GM06990 (cell line): ENCODE measurements at regions not wholly inside any gene's neighbourhood (a gene's known extent, or its start where the extent isn't known, plus 50 kb on each side); places are given as distances from the start of the nearest gene placed in this dataset.
"Not testable (repeated sequence)": the region's sequence is repeated elsewhere in the genome, so short reads cannot be mapped to it uniquely, and the experiment has no call there.

Source experiments
- DNase-seq: peaks from one replicate; pipeline ENCODE4 v3.0.0-alpha.2; 2011; ENCODE audit not compliant: insufficient read length; ENCODE audit errors: extremely low read depth
- H3K27me3 ChIP-seq: replicated peaks from 2 replicates; pipeline ENCODE4 v1.6.0; 2011; ENCODE audit warnings: low read length; ENCODE audit not compliant: control insufficient read depth, insufficient read depth
- H3K36me3 ChIP-seq: 2 replicates; pipeline ENCODE4 v1.5.1; 2011; ENCODE audit warnings: low read length; ENCODE audit not compliant: control insufficient read depth, insufficient read depth
- H3K4me3 ChIP-seq: replicated peaks from 2 replicates; pipeline ENCODE4 v1.5.1; 2011; ENCODE audit warnings: low read depth, mild to moderate bottlenecking, control low read depth, low read length
- TF ChIP-seq, protein P1 (sequence below): IDR thresholded peaks from 2 replicates; pipeline ENCODE4 v1.5.1; 2011; ENCODE audit warnings: low read length, control low read depth, mild to moderate bottlenecking, inconsistent platforms; ENCODE audit not compliant: insufficient read depth, poor library complexity, severe bottlenecking

DNA sequence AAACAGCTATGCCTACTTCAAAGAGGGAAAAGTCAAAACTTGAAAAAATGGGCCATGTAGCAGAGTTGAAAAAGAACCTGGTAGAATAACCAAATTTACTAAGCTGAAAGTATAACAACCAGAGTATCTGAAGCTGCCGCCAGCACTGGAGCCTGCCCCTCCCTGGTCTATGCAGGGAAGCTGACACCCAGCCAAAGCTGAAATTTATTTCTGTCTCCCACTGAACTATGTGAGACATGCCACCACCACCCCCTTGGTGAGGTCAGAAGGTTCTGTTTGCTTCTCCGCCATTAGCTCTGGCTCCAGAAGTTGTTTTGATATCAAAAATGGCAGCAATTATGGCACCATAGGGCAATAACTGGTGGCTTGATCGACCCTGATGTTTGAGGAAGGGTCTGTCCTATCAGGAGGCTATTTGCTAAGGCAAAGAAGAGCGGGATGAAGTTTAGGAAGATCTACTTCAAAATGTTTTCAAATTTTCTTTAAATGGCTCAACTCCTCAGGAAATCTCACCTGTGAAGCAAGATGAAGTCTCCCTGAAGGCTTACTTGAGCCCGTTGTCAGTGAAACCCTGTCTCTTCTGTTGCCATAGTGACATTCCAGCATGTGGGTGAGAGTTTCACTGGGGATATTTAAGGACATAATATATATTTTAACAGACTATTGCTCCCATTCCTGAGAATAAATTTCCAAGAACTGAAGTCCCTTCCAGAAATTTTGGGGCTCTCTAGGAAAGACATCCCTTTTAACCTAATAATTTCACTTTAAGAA is 122.0 kb downstream of the COPRS start:
- Histone ChIP-seq H3K27me3 (no peaks in the 10 kb centered on the region; the same call in 1 of the 2 replicates), H3K4me3 (no peak overlapping the region), H3K36me3 (no peaks in the 10 kb centered on the region)
- no peak for DNase-seq
- TF ChIP-seq, protein P1, sequence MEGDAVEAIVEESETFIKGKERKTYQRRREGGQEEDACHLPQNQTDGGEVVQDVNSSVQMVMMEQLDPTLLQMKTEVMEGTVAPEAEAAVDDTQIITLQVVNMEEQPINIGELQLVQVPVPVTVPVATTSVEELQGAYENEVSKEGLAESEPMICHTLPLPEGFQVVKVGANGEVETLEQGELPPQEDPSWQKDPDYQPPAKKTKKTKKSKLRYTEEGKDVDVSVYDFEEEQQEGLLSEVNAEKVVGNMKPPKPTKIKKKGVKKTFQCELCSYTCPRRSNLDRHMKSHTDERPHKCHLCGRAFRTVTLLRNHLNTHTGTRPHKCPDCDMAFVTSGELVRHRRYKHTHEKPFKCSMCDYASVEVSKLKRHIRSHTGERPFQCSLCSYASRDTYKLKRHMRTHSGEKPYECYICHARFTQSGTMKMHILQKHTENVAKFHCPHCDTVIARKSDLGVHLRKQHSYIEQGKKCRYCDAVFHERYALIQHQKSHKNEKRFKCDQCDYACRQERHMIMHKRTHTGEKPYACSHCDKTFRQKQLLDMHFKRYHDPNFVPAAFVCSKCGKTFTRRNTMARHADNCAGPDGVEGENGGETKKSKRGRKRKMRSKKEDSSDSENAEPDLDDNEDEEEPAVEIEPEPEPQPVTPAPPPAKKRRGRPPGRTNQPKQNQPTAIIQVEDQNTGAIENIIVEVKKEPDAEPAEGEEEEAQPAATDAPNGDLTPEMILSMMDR = no peak

DNA sequence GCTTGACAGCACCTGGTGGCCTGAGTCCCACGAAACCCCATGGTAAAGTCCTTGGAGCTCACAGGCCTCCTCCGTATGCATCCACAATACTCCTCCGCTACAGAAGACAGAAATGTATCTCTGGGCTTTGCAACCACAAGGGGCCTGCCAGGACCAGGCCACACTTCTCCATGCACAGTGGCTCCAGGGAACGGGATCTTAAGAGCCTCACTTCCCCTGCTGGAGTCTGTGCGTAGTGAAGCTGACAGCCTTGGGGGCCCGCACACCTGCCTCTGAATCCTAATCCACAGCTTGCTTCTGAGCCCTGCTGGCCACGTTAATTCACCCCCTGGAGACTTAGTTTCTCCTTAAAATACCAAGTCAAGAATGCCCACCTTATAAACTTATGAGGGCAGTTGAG is 125.7 kb downstream of the COPRS start:
- DNase-seq = no peak
- H3K36me3 ChIP-seq = no peaks in the 10 kb centered on the region
- TF ChIP-seq, protein P1 = no peak
- no peak overlapping the region for H3K4me3 ChIP-seq
- no peaks in the 10 kb centered on the region; the same call in 1 of the 2 replicates for H3K27me3 ChIP-seq

DNA sequence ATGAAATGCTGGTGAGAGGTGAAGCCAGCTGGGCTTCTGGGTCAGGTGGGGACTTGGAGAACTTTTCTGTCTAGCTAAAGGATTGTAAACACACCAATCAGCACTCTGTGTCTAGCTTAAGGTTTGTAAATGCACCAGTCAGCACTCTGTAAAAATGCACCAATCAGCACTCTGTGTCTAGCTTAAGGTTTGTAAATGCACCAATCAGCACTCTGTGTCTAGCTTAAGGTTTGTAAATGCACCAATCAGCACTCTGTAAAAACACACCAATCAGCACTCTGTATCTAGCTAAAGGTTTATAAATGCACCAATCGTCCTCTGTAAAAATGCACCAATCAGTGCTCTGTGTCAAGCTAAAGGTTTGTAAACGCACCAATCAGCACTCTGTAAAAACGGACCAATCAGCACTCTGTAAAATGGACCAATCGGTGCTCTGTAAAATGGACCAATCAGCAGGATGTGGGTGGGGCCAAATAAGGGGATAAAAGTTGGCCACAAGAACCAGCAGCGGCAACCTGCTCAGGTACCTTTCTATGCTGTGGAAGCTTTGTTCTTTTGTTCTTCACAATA is 127.4 kb downstream of the COPRS start:
- not testable (repeated sequence) for H3K36me3 ChIP-seq, H3K27me3 ChIP-seq, H3K4me3 ChIP-seq, DNase-seq

DNA sequence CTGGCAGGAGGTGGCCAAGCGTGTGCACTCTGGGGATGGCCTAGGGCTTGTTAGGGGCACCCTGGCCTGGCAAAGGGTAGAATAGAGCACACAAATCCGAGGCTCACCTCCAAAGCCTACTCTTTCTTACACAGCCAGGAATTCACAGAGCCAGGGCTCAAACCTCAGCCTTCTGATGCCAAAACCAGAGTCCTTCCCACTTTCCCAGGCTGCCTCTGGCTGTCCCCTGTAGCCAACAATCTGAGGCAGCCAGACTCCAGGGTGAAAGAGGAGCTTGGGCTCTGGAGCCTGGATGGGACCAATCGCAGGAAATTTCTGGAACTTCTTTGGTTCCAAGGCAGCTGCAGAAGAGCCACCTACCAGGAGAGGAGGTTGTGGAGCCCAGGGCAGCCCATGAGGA is 127.9 kb downstream of the COPRS start:
- no peaks in the 10 kb centered on the region for H3K36me3 ChIP-seq
- DNase-seq = no peak
- no peak overlapping the region for H3K4me3 ChIP-seq
- H3K27me3 ChIP-seq = no peaks in the 10 kb centered on the region; the same call in 1 of the 2 replicates
- TF ChIP-seq, protein P1 = no peak

DNA sequence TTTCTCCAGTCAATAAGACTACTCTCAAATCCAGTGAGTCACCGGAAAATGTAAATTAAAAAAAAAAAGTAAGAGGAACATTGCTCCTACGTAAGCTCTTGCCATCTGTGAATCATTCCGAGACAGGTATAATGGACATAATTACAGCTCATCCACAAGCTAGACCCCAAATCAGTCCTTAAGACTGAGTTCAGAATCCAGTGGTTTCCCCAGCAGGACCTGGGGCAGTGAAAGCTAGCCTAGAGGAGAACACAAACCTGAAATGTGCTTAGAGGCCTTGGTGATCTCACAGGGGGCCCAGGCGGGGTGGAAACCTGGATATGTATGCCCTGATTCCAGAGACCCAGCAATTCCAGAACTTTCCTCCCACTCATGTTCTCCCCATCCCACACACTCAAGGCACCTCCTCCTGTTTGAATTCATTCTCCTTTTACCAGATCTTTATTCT is 132.0 kb downstream of the COPRS start:
- DNase-seq = no peak
- H3K27me3 ChIP-seq = no peaks in the 10 kb centered on the region; the same call in 1 of the 2 replicates
- TF ChIP-seq, protein P1 = no peak
- H3K36me3 ChIP-seq = no peaks in the 10 kb centered on the region
- H3K4me3 ChIP-seq = no peak overlapping the region

DNA sequence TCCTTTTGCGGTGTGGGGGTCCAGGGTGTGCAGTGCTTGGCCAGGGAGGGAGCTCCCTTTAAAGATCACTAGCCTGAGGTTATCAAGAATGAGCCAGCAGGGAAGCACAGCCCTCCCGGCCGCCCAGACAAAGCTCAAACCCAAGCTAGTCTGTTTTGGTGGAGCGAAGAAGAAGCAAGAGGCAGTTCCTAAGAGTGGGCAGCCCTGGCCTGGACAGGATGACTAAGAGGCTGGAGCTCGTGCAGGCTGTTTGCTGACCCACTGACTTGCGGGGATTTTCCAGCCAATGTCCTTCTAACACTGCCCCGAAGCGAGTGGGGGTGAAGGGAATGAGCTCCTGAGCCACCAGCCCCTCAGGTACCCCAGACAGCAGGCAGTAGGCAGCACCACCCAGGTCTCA is 134.4 kb downstream of the COPRS start:
- no peaks in the 10 kb centered on the region; the same call in 1 of the 2 replicates for H3K27me3 ChIP-seq
- TF ChIP-seq, protein P1 = no peak
- H3K36me3 ChIP-seq = no peaks in the 10 kb centered on the region
- no peak for DNase-seq
- H3K4me3 ChIP-seq = no peak overlapping the region
